ENCODE measurements at regions not wholly inside any gene's neighbourhood (a gene's known extent, or its start where the extent isn't known, plus 50 kb on each side); places are given as distances from the start of the nearest gene placed in this dataset.

DNA sequence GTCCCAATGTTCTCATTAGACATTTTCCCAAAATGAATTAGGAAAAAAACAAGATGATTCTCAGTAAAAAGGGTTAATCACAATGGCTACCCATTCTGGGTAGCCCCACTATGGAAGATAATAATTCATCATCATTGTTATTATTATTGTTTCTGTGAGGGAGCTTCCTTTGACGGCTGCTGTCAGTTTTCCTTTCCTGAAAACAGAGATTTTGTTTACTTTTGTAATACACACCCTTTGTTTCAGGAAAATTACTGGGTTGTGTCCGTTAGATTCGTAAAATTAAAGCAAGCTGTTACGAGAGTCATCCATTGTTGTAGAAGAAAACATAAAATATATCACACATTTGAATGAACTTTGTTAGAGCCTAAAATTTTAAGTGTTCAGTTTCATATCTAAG is 192.9 kb upstream of the ANKRD50 start:
- TF ChIP-seq EZH2 (IDR thresholded peaks at IDR 0.05; ENCODE audit: borderline replicate concordance, low read depth, low read length, severe bottlenecking) = no peak
- TF ChIP-seq MYC (IDR thresholded peaks at IDR 0.05; ENCODE audit: low read depth, low read length) = no peak
- TF ChIP-seq, protein P1, sequence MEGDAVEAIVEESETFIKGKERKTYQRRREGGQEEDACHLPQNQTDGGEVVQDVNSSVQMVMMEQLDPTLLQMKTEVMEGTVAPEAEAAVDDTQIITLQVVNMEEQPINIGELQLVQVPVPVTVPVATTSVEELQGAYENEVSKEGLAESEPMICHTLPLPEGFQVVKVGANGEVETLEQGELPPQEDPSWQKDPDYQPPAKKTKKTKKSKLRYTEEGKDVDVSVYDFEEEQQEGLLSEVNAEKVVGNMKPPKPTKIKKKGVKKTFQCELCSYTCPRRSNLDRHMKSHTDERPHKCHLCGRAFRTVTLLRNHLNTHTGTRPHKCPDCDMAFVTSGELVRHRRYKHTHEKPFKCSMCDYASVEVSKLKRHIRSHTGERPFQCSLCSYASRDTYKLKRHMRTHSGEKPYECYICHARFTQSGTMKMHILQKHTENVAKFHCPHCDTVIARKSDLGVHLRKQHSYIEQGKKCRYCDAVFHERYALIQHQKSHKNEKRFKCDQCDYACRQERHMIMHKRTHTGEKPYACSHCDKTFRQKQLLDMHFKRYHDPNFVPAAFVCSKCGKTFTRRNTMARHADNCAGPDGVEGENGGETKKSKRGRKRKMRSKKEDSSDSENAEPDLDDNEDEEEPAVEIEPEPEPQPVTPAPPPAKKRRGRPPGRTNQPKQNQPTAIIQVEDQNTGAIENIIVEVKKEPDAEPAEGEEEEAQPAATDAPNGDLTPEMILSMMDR (IDR thresholded peaks at IDR 0.05; ENCODE audit: extremely low read depth in 1 of 2, insufficient read depth in 1 of 2, low read depth in 1 of 2, low read length in 2 of 2) = no peak
- TF ChIP-seq, protein P2, sequence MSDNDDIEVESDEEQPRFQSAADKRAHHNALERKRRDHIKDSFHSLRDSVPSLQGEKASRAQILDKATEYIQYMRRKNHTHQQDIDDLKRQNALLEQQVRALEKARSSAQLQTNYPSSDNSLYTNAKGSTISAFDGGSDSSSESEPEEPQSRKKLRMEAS (IDR thresholded peaks at IDR 0.05; ENCODE audit: insufficient read depth, insufficient read length) = no peak
- Histone ChIP-seq H3K27ac (ENCODE audit: insufficient read depth, low read depth, low read length) (no peak overlapping the region), H3K4me1 (ENCODE audit: control insufficient read depth, extremely low read depth, insufficient read depth, low read length) (peaks cover 5% of the 10 kb centered on the region), H3K9me3 (replicated peaks; ENCODE audit: control insufficient read depth, insufficient read depth, low read length) (no peaks in the 10 kb centered on the region), H3K9ac (replicated peaks; ENCODE audit: extremely low read depth, insufficient read depth, low read length) (no peak overlapping the region), H3K4me2 (ENCODE audit: insufficient read depth, low read length) (no peak overlapping the region), H3K27me3 (ENCODE audit: control insufficient read depth in 2 of 2, insufficient read depth in 2 of 2, low read length in 2 of 2) (no peaks in the 10 kb centered on the region), H3K4me3 (replicated peaks in 1 of 3; ENCODE audit: insufficient read depth in 1 of 3, low read depth in 1 of 3, low read length in 3 of 3) (no peak overlapping the region), H2AFZ (ENCODE audit: low read depth, low read length) (no peak overlapping the region), H4K20me1 (replicated peaks; ENCODE audit: control insufficient read depth, extremely low read depth, insufficient read depth, low read length) (no peaks in the 10 kb centered on the region), H3K79me2 (ENCODE audit: control insufficient read depth, insufficient read depth, low read length) (no peaks in the 10 kb centered on the region), H3K36me3 (ENCODE audit: control insufficient read depth in 2 of 2, extremely low read depth in 1 of 2, insufficient read depth in 2 of 2, low read length in 2 of 2) (no peaks in the 10 kb centered on the region), H3K9me1 (replicated peaks; ENCODE audit: control insufficient read depth, extremely low read depth, insufficient read depth, low read length) (peaks cover 2% of the 10 kb centered on the region)
- intact Hi-C loops (cut with micrococcal nuclease) (no loop called here), dilution Hi-C loops (cut with MboI; ENCODE audit: extremely low pct_ligation_motif_present, low sequenced_read_pairs) (no loop called here)
- CTCF ChIA-PET = no interaction called here
- DNase-seq (ENCODE audit: low read depth, low spot score) (no peak), FAIRE-seq (no peak)
- no TSS peak for BruUV-seq (replicated peaks)
- POLR2A ChIA-PET = no interaction called here

DNA sequence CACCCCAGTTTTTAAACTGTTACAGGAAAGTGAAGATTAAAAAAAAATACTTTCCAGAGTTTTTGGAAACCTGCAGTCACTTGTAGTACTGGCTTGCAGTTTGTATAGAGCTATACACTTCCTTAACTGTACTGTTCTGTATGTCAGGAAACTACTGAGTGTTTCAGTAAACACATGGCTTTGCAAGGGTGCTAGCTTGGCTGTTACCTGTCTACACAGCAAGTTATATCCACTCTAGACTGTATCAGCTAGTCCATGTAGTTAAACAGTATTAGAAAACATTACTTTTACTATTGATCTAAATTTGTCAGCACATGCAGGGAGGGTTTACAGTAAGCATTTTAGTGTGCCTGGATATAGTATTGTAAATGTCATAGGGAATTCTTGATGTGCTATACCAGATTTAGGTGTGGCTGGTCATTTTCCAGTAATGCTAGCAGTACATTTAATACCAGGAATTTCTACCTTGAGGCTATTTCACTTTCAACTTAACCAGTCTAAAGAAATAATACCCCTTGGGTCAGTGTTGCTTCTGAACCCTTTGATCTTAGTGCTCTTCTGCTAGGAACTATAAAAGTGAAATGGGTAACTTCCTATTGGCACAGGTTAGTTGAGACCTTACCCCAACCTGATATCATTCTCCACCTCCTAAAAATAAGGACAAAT is 192.3 kb upstream of the ANKRD50 start:
- no peak overlapping the region for H3K4me2 ChIP-seq (ENCODE audit: insufficient read depth, low read length)
- no peaks in the 10 kb centered on the region for H3K36me3 ChIP-seq (ENCODE audit: control insufficient read depth in 2 of 2, extremely low read depth in 1 of 2, insufficient read depth in 2 of 2, low read length in 2 of 2)
- H3K9me3 ChIP-seq (replicated peaks; ENCODE audit: control insufficient read depth, insufficient read depth, low read length) = no peaks in the 10 kb centered on the region
- H3K27ac ChIP-seq (ENCODE audit: insufficient read depth, low read depth, low read length) = no peak overlapping the region
- peak; percentile 37 for DNase-seq (ENCODE audit: low read depth, low spot score)
- H3K27me3 ChIP-seq (ENCODE audit: control insufficient read depth in 2 of 2, insufficient read depth in 2 of 2, low read length in 2 of 2) = no peaks in the 10 kb centered on the region
- H3K4me3 ChIP-seq (replicated peaks in 1 of 3; ENCODE audit: insufficient read depth in 1 of 3, low read depth in 1 of 3, low read length in 3 of 3) = no peak overlapping the region
- dilution Hi-C loops (cut with MboI; ENCODE audit: extremely low pct_ligation_motif_present, low sequenced_read_pairs) (no loop called here), intact Hi-C loops (cut with micrococcal nuclease) (no loop called here)
- BruUV-seq (replicated peaks) = no TSS peak
- TF ChIP-seq FOS (IDR thresholded peaks at IDR 0.05; ENCODE audit: borderline replicate concordance, insufficient read depth, low read length) (no peak), POLR2A (IDR thresholded peaks at IDR 0.05; ENCODE audit: low read depth, low read length) (no peak), MYC (IDR thresholded peaks at IDR 0.05; ENCODE audit: low read depth, low read length) (no peak), EZH2 (IDR thresholded peaks at IDR 0.05; ENCODE audit: borderline replicate concordance, low read depth, low read length, severe bottlenecking) (no peak), POLR2AphosphoS5 (IDR thresholded peaks at IDR 0.05; ENCODE audit: insufficient read depth, low read depth, low read length) (no peak), JUN (IDR thresholded peaks at IDR 0.05; ENCODE audit: borderline replicate concordance, insufficient read depth, insufficient read length, low read depth) (no peak), GATA2 (IDR thresholded peaks at IDR 0.05; ENCODE audit: insufficient read depth, insufficient read length, low read depth, low read length) (no peak)
- TF ChIP-seq, protein P2 (IDR thresholded peaks at IDR 0.05; ENCODE audit: insufficient read depth, insufficient read length) = no peak
- TF ChIP-seq, protein P1 (IDR thresholded peaks at IDR 0.05; ENCODE audit: extremely low read depth in 1 of 2, insufficient read depth in 1 of 2, low read depth in 1 of 2, low read length in 2 of 2) = no peak
- H3K79me2 ChIP-seq (ENCODE audit: control insufficient read depth, insufficient read depth, low read length) = no peaks in the 10 kb centered on the region
- peaks cover 5% of the 10 kb centered on the region for H3K4me1 ChIP-seq (ENCODE audit: control insufficient read depth, extremely low read depth, insufficient read depth, low read length)
- no peak for FAIRE-seq
- ChIA-PET POLR2A (no interaction called here), CTCF (interaction anchor here (1.3 kb wide), 1 partner anchor 295 kb away, joined by 3 read pairs; no protein-coding TSS in a partner anchor)
- H4K20me1 ChIP-seq (replicated peaks; ENCODE audit: control insufficient read depth, extremely low read depth, insufficient read depth, low read length) = no peaks in the 10 kb centered on the region
- no peak overlapping the region for H3K9ac ChIP-seq (replicated peaks; ENCODE audit: extremely low read depth, insufficient read depth, low read length)
- peaks cover 2% of the 10 kb centered on the region for H3K9me1 ChIP-seq (replicated peaks; ENCODE audit: control insufficient read depth, extremely low read depth, insufficient read depth, low read length)
- no peak overlapping the region for H2AFZ ChIP-seq (ENCODE audit: low read depth, low read length)
